GM13977 (cell line): ENCODE measurements at regions not wholly inside any gene's neighbourhood (a gene's known extent, or its start where the extent isn't known, plus 50 kb on each side); places are given as distances from the start of the nearest gene placed in this dataset.
"Not testable (repeated sequence)": the region's sequence is repeated elsewhere in the genome, so short reads cannot be mapped to it uniquely, and the experiment has no call there.

Experiments
- DNase-seq: peaks from one replicate; pipeline ENCODE4 v3.0.0; 2012; ENCODE audit warnings: low spot score
- CTCF ChIP-seq: IDR thresholded peaks from 2 replicates; pipeline ENCODE4 v1.5.1; 2012; ENCODE audit warnings: mild to moderate bottlenecking, control low read depth; ENCODE audit not compliant: insufficient read depth; ENCODE audit errors: extremely low read depth, missing control alignments
- in situ Hi-C: fragments of 300-500 bp; cut with MboI; formaldehyde crosslinking; loops from one replicate; pipeline ENCODE4 v1.12.0; 2022; ENCODE audit warnings: low sequenced_read_pairs, low pct_unique_long_range_greater_than_20kb, mixed read lengths, inconsistent platforms; ENCODE audit not compliant: unreplicated experiment

GRCh38 chr6:125577124-125577662, 172.2 kb upstream of the HEY2 start:
- DNase-seq, result no peak
- TF ChIP-seq CTCF, result no peak
- in situ Hi-C loops, result no loop called here

- DNase-seq, result no peak
- TF ChIP-seq CTCF, result no peak
- in situ Hi-C loops, result no loop called here
Observed at GRCh38 chr6:125584468-125584939, 164.9 kb upstream of the HEY2 start.

DNA sequence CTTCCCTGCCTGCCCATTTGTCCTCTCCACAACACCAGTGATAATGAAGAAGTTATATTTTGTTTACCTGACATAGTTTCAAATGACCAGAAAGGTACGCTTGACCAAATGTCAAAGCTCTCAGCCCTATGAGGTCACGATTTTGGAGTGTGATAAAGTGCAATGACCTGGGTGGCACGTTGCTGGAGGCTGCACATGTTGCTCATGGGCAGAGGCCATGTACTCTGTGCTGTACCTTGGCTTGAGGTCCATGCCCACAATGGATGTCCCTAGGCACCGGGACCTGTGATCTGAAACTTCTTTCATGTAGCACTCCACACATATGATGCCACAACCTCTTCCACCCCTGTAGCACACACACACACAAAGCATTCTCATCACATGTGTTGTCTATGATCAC, 164.0 kb upstream of the HEY2 start:
- TF ChIP-seq CTCF, result no peak
- DNase-seq, result no peak
- in situ Hi-C loops, result no loop called here

DNA sequence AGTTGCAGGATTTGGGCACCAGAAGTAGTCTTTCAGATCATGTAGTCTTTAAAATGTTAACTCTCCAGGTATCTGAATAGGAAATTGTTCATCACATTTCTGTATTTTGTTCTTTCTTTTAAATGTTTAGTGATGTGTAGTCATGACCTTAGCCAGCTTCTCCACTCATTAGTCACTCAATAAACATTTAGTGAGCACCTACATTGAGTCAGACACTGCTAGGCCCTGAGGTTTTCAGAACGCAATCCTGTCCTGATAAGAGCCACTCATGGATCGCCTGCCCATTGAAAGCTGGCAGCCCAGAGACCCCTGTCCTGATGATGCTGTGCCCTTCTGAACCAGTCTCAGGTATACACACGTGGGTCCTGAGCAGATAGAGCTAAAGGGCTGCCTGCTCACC, 163.4 kb upstream of the HEY2 start:
- in situ Hi-C loops, result no loop called here
- no peak for TF ChIP-seq CTCF
- no peak for DNase-seq

- DNase-seq, result no peak
- TF ChIP-seq CTCF, result no peak
- in situ Hi-C loops, result no loop called here
Observed at GRCh38 chr6:125586605-125587004, 162.8 kb upstream of the HEY2 start.

DNA sequence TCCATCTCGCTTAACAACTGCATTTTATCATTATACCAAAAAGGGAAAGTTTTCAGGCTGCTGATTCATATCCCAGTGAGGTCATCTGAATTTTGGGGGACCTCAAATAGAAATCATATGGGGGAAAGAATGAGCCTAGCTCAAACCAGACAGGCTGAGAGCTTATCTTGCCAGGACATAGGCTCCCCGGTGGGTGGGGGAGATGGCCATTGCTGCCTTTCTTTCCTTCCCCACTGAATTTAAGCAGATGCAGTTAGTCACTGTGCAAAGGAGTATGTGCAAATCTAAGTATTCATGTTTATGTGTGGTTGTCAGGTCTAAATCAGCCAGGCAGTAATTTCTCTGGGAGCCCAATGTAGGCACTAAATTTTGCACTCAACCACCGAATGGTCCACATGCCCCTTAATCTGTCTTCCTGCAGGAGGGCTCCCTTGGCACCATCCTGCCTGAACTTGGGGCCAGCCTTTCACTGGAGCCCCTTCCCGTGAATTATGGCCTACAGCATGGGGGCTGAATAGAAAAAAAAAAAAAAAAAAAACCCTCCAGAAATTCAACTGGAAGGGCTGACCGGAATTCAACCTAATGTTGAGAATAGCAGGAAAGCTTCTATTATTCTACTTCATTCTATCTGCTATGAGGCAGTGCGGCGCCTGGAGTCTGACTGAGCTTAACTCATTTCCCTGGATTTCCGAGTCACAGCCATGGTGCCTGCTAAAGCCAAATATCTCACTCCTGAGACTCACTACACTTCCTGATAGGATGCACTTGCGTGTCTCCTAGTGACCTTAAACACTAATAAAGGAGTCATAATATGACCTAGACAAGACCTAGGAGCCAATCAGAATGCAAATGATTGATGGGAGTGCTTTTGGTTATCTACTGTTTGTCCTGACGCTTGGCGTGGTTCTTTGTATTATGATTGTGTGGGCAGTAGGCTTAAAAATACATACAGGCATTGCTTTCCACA, 161.5 kb upstream of the HEY2 start:
- in situ Hi-C loops, result no loop called here
- DNase-seq, result no peak
- TF ChIP-seq CTCF, result no peak

- DNase-seq, in situ Hi-C loops: not testable (repeated sequence)
Observed at GRCh38 chr6:125591796-125592195, 157.6 kb upstream of the HEY2 start.
